Endothelial cell of umbilical vein (primary cell): ENCODE measurements at regions not wholly inside any gene's neighbourhood (a gene's known extent, or its start where the extent isn't known, plus 50 kb on each side); places are given as distances from the start of the nearest gene placed in this dataset.

ENCODE experiments used
- EZH2 ChIP-seq: IDR thresholded peaks from 2 replicates; pipeline ENCODE4 v1.6.1; 2012; ENCODE audit warnings: borderline replicate concordance, low read depth, mild to moderate bottlenecking, moderate library complexity, low read length, inconsistent platforms; ENCODE audit not compliant: severe bottlenecking
- FOS ChIP-seq: IDR thresholded peaks from 2 replicates; pipeline ENCODE4 v1.6.1; 2011; ENCODE audit warnings: mild to moderate bottlenecking, low read length, moderate library complexity, borderline replicate concordance; ENCODE audit not compliant: insufficient read depth
- GATA2 ChIP-seq: IDR thresholded peaks from 2 replicates; pipeline ENCODE4 v1.7.0; 2011; ENCODE audit warnings: low read depth, mild to moderate bottlenecking, moderate library complexity, mixed read lengths, low read length; ENCODE audit not compliant: insufficient read length, insufficient read depth
- JUN ChIP-seq: IDR thresholded peaks from 2 replicates; pipeline ENCODE4 v1.6.1; 2011; ENCODE audit warnings: borderline replicate concordance, low read depth; ENCODE audit not compliant: insufficient read length, insufficient read depth
- MYC ChIP-seq: IDR thresholded peaks from one replicate; pipeline ENCODE4 v1.6.1; 2011; ENCODE audit warnings: mild to moderate bottlenecking, low read depth, low read length
- POLR2A ChIP-seq: IDR thresholded peaks from 2 replicates; pipeline ENCODE4 v1.6.1; 2012; ENCODE audit warnings: low read depth, mild to moderate bottlenecking, control low read depth, low read length
- POLR2AphosphoS5 ChIP-seq: IDR thresholded peaks from 2 replicates; pipeline ENCODE4 v1.6.1; 2012; ENCODE audit warnings: low read depth, mild to moderate bottlenecking, control low read depth, low read length, moderate library complexity; ENCODE audit not compliant: insufficient read depth
- TF ChIP-seq, protein P1 (sequence below), 2 donors: IDR thresholded peaks; 1 replicate in 1 of 2; 2 replicates in 1 of 2; pipeline ENCODE4 v1.5.1; 2011; ENCODE audit warnings: low read length in 2 of 2, mild to moderate bottlenecking in 2 of 2, moderate library complexity in 2 of 2, control low read depth in 1 of 2, inconsistent platforms in 1 of 2, low read depth in 1 of 2; ENCODE audit not compliant: insufficient read depth in 1 of 2; ENCODE audit errors: extremely low read depth in 1 of 2

DNA sequence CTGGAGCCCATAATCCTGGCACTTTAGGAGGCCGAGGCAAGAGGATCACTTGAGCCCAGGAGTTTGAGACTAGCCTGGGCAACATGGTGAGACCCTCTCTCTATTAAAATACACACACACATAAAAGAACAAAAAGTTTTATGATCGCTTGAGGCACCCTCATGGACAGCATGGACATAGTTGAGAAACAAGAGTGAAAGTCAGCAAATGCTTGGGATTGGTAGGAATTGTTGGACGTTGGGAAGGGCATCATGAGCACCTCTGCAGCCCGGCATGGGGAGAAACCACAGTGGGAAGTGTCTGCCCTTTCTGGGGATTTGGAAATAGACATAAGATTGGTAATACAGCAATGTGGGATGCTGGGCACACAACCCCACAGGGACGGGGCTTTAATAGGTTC is 231.9 kb upstream of the FOXN3 start:
- TF ChIP-seq MYC (no peak), POLR2AphosphoS5 (no peak), POLR2A (no peak), JUN (no peak), GATA2 (no peak), FOS (no peak), EZH2 (no peak)
- TF ChIP-seq, protein P1, sequence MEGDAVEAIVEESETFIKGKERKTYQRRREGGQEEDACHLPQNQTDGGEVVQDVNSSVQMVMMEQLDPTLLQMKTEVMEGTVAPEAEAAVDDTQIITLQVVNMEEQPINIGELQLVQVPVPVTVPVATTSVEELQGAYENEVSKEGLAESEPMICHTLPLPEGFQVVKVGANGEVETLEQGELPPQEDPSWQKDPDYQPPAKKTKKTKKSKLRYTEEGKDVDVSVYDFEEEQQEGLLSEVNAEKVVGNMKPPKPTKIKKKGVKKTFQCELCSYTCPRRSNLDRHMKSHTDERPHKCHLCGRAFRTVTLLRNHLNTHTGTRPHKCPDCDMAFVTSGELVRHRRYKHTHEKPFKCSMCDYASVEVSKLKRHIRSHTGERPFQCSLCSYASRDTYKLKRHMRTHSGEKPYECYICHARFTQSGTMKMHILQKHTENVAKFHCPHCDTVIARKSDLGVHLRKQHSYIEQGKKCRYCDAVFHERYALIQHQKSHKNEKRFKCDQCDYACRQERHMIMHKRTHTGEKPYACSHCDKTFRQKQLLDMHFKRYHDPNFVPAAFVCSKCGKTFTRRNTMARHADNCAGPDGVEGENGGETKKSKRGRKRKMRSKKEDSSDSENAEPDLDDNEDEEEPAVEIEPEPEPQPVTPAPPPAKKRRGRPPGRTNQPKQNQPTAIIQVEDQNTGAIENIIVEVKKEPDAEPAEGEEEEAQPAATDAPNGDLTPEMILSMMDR (IDR thresholded peaks at IDR 0.05; ENCODE audit: extremely low read depth in 1 of 2, insufficient read depth in 1 of 2, low read depth in 1 of 2, low read length in 2 of 2) = no peak
